Gastrocnemius medialis (tissue), 4 donors: ENCODE measurements at regions not wholly inside any gene's neighbourhood (a gene's known extent, or its start where the extent isn't known, plus 50 kb on each side); places are given as distances from the start of the nearest gene placed in this dataset.

Experiments
- ATAC-seq, 2 donors: fragments of 150-250 bp; one replicate each; pipeline ENCODE4 v1.9.1; 2016
- DNase-seq, 2 donors: peaks; one replicate each; pipeline ENCODE4 v3.0.0-alpha.2; 2019
- H3K27ac ChIP-seq, 4 donors: fragments of 200-600 bp; sonication (generic); 1 replicate in 1 of 4; 2 replicates in 3 of 4; pipeline ENCODE4 v1.5.1; 2016 to 2018; ENCODE audit warnings: mild to moderate bottlenecking in 2 of 4, moderate library complexity in 1 of 4
- H3K27me3 ChIP-seq, 3 donors: fragments of 200-600 bp; sonication (generic) in 2 of 3; 1 replicate in 1 of 3; 2 replicates in 2 of 3; pipeline versions ENCODE4 v1.5.1 to v1.6.0; 2016 to 2019; ENCODE audit warnings: mild to moderate bottlenecking in 1 of 3, moderate library complexity in 1 of 3
- H3K36me3 ChIP-seq, 2 donors: fragments of 200-600 bp; sonication (generic) in 1 of 2; one replicate each; pipeline ENCODE4 v1.5.1; 2017 to 2018
- H3K4me1 ChIP-seq, 2 donors: fragments of 200-600 bp; sonication (generic) in 1 of 2; one replicate each; pipeline ENCODE4 v1.5.1; 2016 to 2017; ENCODE audit warnings: mild to moderate bottlenecking in 2 of 2
- H3K4me3 ChIP-seq, 4 donors: fragments of 200-600 bp; sonication (generic) in 3 of 4; 1 replicate in 1 of 4; 2 replicates in 3 of 4; pipeline ENCODE4 v1.5.1; 2016 to 2019; ENCODE audit warnings: mild to moderate bottlenecking in 2 of 4
- H3K9me3 ChIP-seq, 3 donors: fragments of 200-600 bp; sonication (generic) in 2 of 3; 1 replicate in 1 of 3; 2 replicates in 2 of 3; pipeline ENCODE4 v1.5.1; 2016 to 2019
- POLR2A ChIP-seq, 2 donors: fragments of 450-650 bp; IDR thresholded peaks; one replicate each; pipeline ENCODE4 v1.6.1; 2017; ENCODE audit warnings: antibody characterized with exemption in 2 of 2, mild to moderate bottlenecking in 2 of 2, moderate library complexity in 2 of 2
- in situ Hi-C, 4 donors: fragments of 200-750 bp; cut with MboI; loops; one replicate each; pipeline versions ENCODE4 v1.15.0 to v1.8.0; 2017; ENCODE audit warnings: low sequenced_read_pairs in 4 of 4
- intact Hi-C: fragments of 100-400 bp; cut with DNase I; formaldehyde crosslinking; loops from one replicate; pipeline ENCODE4 v1.15.1; 2023; ENCODE audit warnings: low total_unique reads
- TF ChIP-seq, protein P1 (sequence below), 5 experiments: fragments of 450-650 bp in 3 of 5; fragments of 200-600 bp in 2 of 5; sonication (generic) in 2 of 5; IDR thresholded peaks in 4 of 5; conservative IDR thresholded peaks in 1 of 5; 1 replicate in 4 of 5; 2 replicates in 1 of 5; pipeline ENCODE4 v1.5.1; 2016 to 2019; ENCODE audit warnings: antibody characterized with exemption in 5 of 5, mild to moderate bottlenecking in 3 of 5, moderate library complexity in 3 of 5

DNA sequence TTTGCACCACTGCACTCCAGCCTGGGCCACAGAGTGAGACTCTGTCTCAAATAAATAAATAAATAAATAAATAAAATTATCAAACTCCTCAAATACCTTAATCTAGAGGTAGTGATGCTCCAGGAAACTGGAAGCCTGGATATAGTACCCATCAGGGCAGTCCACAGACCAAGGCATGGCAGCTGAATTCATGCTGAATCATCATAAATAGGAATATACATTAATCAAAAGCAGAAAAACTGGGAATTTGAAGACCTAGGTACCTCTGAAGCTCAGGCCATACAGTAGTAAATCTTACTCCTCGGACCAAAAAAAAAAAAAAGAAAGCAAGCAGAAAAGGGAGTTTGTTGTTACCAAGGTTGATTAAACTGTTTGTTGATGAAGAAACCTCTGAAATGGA, 184.2 kb upstream of the CHODL start:
- TF ChIP-seq, protein P1, sequence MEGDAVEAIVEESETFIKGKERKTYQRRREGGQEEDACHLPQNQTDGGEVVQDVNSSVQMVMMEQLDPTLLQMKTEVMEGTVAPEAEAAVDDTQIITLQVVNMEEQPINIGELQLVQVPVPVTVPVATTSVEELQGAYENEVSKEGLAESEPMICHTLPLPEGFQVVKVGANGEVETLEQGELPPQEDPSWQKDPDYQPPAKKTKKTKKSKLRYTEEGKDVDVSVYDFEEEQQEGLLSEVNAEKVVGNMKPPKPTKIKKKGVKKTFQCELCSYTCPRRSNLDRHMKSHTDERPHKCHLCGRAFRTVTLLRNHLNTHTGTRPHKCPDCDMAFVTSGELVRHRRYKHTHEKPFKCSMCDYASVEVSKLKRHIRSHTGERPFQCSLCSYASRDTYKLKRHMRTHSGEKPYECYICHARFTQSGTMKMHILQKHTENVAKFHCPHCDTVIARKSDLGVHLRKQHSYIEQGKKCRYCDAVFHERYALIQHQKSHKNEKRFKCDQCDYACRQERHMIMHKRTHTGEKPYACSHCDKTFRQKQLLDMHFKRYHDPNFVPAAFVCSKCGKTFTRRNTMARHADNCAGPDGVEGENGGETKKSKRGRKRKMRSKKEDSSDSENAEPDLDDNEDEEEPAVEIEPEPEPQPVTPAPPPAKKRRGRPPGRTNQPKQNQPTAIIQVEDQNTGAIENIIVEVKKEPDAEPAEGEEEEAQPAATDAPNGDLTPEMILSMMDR (IDR thresholded peaks at IDR 0.05 in 4 of 5, conservative IDR thresholded peaks at IDR 0.05 in 1 of 5) = no peak
- no peak for TF ChIP-seq POLR2A (IDR thresholded peaks at IDR 0.05)
- H3K27me3 ChIP-seq = no peaks in the 10 kb centered on the region
- no peak overlapping the region for H3K4me3 ChIP-seq
- no peak overlapping the region for H3K27ac ChIP-seq
- in situ Hi-C loops (no loop called here), intact Hi-C loops (no loop called here)
- ATAC-seq (no peak), DNase-seq (no peak)
- H3K9me3 ChIP-seq = no peaks in the 10 kb centered on the region
- H3K36me3 ChIP-seq = no peaks in the 10 kb centered on the region
- H3K4me1 ChIP-seq = no peaks in the 10 kb centered on the region

DNA sequence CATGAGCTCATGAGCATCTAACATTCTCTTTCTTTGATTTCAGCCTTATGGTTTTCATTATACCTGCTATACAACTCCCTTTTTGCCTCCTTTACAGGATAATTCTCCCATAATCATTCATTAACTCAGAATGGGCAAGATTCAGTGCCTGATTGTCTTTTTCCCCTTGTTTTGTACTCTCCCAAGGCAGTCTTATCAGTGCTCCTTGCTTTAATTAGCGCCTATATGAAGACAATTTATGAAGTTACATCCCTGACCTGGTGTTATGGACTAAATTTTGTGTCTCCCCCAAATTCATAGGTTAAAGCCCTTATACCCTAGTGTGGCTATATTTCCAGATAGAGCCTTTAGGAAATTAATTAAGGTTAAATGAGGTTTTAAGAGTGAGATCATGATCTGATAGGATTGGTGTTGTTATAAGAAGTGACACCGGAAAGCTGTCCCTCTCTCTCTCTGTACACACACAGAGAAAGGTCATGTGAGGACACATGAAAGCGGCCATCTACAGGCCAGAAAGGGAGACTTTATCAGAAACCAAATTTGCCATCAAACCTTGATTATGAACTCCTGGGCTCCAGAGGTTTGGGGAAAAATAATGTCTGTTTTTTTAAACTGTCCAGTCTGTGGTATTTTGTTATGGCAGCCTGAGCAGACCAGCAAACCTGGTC, 185.8 kb upstream of the CHODL start:
- H3K9me3 ChIP-seq = no peaks in the 10 kb centered on the region
- H3K36me3 ChIP-seq = no peaks in the 10 kb centered on the region
- H3K4me1 ChIP-seq = no peaks in the 10 kb centered on the region
- no peak overlapping the region for H3K4me3 ChIP-seq
- no peaks in the 10 kb centered on the region for H3K27me3 ChIP-seq
- in situ Hi-C loops = no loop called here
- no peak overlapping the region for H3K27ac ChIP-seq
- TF ChIP-seq POLR2A (IDR thresholded peaks at IDR 0.05) = no peak
- TF ChIP-seq, protein P1 (IDR thresholded peaks at IDR 0.05 in 4 of 5, conservative IDR thresholded peaks at IDR 0.05 in 1 of 5) = no peak
- intact Hi-C loops = no loop called here
- DNase-seq (no peak), ATAC-seq (no peak)

DNA sequence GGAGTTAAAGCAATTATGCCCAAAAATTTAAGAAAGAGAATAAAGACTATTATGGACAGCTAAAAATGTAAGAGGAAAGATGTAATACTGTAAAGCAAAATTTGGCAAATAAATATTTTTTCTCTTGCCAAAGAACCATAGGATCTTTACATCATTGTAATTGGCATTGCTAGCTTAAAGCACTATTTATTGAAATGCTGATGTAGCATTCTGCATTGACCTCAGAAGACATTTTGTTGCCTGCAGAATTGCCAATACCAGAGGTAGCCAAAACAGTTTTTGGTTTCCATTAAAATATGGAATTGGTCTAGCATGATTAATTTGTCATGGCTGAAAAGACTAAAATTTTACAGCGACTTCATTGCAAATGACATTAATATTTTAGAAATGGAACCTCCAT, 191.5 kb upstream of the CHODL start:
- in situ Hi-C loops = no loop called here
- no peaks in the 10 kb centered on the region for H3K27me3 ChIP-seq

DNA sequence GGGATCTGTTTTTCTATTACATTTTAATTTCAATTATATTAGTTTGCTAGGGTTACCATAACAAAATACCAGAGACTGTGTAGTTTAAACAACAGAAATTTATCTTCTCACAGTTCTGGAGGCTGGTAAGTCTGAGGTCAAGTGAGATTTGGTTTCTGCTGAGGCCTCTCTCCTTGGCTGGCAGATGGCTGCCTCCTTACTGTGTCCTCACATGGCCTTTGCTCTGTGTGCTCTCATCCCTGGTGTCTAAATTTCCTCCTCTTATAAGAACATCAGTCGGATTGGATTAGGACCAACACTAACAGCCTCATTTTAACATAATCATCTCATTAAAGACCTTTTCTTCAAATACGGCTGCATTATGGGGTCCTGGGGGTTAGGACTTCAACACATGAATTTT, 195.2 kb upstream of the CHODL start:
- in situ Hi-C loops = no loop called here
- no peaks in the 10 kb centered on the region for H3K36me3 ChIP-seq

More for the DNA sequence above, 191.5 kb upstream of the CHODL start:
- no peak overlapping the region for H3K4me3 ChIP-seq
- intact Hi-C loops = no loop called here
- no peaks in the 10 kb centered on the region for H3K4me1 ChIP-seq
- no peak overlapping the region for H3K27ac ChIP-seq
- TF ChIP-seq, protein P1 (IDR thresholded peaks at IDR 0.05 in 4 of 5, conservative IDR thresholded peaks at IDR 0.05 in 1 of 5) = no peak
- TF ChIP-seq POLR2A (IDR thresholded peaks at IDR 0.05) = no peak
- ATAC-seq = no peak
- no peaks in the 10 kb centered on the region for H3K36me3 ChIP-seq
- DNase-seq = no peak
- no peaks in the 10 kb centered on the region for H3K9me3 ChIP-seq

More for the DNA sequence above, 195.2 kb upstream of the CHODL start:
- no peaks in the 10 kb centered on the region for H3K27me3 ChIP-seq
- no peak overlapping the region for H3K27ac ChIP-seq
- no peak overlapping the region for H3K4me3 ChIP-seq
- DNase-seq = no peak
- no peaks in the 10 kb centered on the region for H3K9me3 ChIP-seq
- intact Hi-C loops = no loop called here
- H3K4me1 ChIP-seq = no peaks in the 10 kb centered on the region
- no peak for ATAC-seq
- TF ChIP-seq, protein P1 (IDR thresholded peaks at IDR 0.05 in 4 of 5, conservative IDR thresholded peaks at IDR 0.05 in 1 of 5) = no peak
- TF ChIP-seq POLR2A (IDR thresholded peaks at IDR 0.05) = no peak
